NOMO-1 (cell line): ENCODE measurements at regions not wholly inside any gene's neighbourhood (a gene's known extent, or its start where the extent isn't known, plus 50 kb on each side); places are given as distances from the start of the nearest gene placed in this dataset.
A peak's percentile ranks its signal among the peaks of the same experiment; 100 is the strongest.
"Not testable (repeated sequence)": the region's sequence is repeated elsewhere in the genome, so short reads cannot be mapped to it uniquely, and the experiment has no call there.

Experiments
- DNase-seq, 2 experiments: peaks; one replicate each; lab custom pipeline; 2025; ENCODE audit not compliant: unreplicated experiment in 2 of 2; lab: John Stamatoyannopoulos, UW

DNA sequence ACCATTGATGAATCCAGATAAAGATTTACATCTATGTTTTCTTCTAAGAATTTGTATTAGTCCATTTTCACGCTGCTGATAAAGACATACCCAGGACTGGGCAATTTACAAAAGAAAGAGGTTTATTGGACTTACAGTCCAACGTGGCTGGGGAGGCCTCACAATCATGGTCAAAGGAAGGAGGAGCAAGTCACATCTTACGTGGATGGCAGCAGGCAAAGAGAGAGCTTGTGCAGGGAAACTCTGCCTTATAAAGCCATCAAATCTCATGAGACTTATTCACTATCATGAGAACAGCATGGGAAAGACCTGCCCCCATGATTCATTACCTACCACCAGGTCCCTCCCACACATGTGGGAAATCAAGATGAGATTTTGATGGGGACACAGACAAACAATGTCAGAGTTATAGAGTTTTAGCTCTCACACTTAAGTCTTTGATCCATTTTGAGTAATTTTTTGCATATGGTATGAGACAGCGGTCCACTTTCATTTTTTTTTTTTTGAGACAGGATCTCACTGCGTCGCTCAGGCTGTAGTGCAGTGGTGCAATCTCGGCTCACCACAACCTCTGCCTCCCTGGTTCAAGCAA lies 53.5 kb upstream of the JADE2 start:
- not testable (repeated sequence) for DNase-seq

- DNase-seq, result no peak
Measured at GRCh38 chr5:134468921-134469400, 56.5 kb upstream of the JADE2 start.

GRCh38 chr5:134467231-134467630 lies 55.5 kb upstream of the CDKN2AIPNL start:
- no peak for DNase-seq

DNA sequence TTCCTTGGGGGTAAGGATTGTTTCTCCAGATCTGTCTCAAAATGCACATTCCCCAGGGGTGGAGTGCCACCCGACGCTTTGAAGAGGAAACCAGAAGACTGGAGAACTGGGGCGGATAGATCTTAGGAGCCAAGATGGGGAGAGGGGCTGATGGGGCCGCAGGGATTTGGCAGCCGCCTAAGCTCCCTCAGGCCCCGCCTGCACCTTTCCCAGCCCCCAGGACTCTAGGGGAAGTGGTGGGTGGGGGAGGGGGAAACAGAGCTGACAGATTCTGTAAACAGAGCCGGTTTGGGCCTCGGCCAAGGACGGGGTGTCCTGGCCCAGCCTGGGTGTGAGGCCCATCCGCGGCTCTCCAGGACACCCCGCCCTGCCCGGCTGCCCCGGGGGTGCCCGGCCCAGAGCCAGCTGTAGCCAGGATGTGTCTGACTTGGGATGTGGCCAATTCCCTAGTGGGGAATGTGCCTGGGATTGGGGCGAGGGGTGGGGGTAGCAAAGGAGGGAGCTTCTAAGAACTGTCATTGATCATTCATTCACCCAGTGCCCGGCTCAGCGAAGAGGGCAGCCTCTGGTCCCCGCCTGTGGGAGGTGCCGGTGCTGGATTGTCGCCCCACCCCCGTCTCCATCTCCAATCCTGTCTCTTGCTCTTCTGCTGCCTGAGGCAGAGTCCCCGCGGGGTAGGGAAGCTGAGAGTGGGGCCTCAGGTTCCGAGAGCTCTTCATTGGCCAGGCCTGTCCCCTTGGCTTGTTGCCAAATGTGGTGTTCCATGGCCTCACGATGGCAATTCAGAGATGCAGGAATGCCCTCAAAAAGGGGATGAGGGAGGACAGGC lies 54.8 kb upstream of the CDKN2AIPNL start:
- peak; percentile 77 to 85 for DNase-seq

- DNase-seq, result peak; percentile 70 to 76
Measured at GRCh38 chr5:134465816-134466240, 54.1 kb upstream of the CDKN2AIPNL start.

- DNase-seq, result peak; percentile 38 to 70
Measured at GRCh38 chr5:134464988-134465815, 53.5 kb upstream of the CDKN2AIPNL start.

GRCh38 chr5:134463991-134464760 lies 52.5 kb upstream of the CDKN2AIPNL start:
- DNase-seq, result no peak

DNA sequence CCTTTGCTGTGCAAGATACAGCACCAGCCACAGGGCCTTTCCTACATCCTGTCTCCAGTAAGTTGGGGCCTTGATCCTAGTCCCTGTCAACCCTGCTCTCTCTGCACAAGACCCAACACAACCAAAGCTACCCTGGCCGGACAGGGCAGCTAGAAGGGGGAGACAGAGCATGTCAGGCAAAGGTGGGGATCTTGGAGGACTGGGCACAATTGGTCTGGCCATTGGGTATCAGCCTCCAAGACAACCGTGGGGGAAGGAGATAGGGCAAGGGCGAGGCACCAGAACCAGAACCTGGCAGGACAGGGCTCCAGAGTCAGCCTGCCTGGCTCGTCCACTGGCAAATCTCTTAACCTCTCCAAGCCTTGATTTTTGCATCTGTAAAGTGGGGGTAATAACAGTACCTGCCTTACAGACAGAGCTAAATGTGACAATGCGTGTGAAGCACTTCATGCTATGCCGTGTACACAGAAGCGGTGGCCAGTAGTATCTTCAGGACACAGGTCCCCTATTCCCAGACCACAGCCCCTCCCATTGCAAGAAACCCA lies 51.6 kb upstream of the CDKN2AIPNL start:
- no peak for DNase-seq

DNA sequence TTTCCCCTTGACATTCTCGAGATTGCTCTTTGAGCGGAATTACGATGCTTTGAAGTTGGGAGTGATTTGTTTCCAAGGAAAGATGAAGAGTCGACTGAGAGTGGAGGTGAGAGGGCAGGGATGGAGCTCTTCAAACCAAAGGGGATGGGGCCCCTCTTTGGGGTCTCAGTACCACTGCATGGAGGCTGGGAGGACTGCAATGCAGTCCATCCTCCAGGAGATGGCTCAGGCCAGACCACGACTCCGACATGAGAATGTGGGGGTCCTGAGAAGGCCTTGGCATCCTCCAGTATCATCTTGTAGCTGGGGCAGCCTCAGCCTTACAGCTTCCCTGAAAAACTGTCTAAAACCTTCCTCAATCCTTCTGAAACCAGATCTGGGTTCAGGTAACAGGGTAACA lies 51.1 kb upstream of the CDKN2AIPNL start:
- no peak for DNase-seq

DNA sequence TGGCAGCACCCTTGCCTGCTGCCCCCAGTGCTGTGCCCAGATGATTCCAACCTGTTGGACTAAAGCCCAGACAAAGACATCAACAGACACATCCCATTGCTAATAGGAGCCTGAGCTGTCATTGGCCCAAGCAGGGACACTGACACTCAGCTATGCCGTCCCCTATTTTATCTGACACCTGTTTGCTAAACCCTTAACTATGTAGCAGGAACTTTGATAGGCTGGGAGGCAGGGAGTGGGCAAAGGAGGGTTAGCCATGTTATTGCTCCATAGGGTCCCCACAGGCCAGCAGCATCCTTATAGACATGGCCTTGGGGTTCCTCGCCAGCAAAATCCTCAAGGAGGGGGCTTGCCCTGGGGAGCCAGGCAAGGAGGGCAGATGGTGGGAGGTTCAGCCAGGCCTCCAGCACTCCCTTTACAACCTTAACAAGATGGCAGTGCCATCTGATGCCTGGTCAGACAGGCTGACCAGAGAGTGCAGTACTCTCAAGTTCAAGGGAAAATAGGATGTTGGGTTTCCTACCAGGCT lies 50.4 kb upstream of the CDKN2AIPNL start:
- no peak for DNase-seq
